K562 (cell line): ENCODE measurements at regions not wholly inside any gene's neighbourhood (a gene's known extent, or its start where the extent isn't known, plus 50 kb on each side); places are given as distances from the start of the nearest gene placed in this dataset.

Source experiments
- EP300 ChIP-seq: IDR thresholded peaks from 2 replicates; pipeline ENCODE4 v1.6.1; 2012; ENCODE audit warnings: low read length, improper control_type of control experiment
- ZBTB49 ChIP-seq: sonication (generic); formaldehyde crosslinking; IDR thresholded peaks from 2 replicates; pipeline ENCODE4 v1.8.0; 2022; ENCODE audit warnings: missing genetic modification reagents, mild to moderate bottlenecking, borderline replicate concordance

- TF ChIP-seq ZBTB49 = no peak
- no peak for TF ChIP-seq EP300
These were observed 334.9 kb upstream of the AJAP1 start for GRCh38 chr1:4319496-4319895.
